GM12878 (cell line): ENCODE measurements at regions not wholly inside any gene's neighbourhood (a gene's known extent, or its start where the extent isn't known, plus 50 kb on each side); places are given as distances from the start of the nearest gene placed in this dataset.

ENCODE experiments used
- ATAC-seq: fragments of 200-7000 bp; cut with Tn5 transposase; 3 replicates; pipeline ENCODE4 v1.9.1; 2020; ENCODE audit warnings: mild to moderate bottlenecking, moderate library complexity
- BruUV-seq: library from RNA; stranded (reverse); fragments of 400-500 nt; replicated peaks from 2 replicates; lab custom pipeline; 2021; lab: Mats Ljungman, UMichigan
- CTCF ChIA-PET: fragments of 300-600 bp; sonication (Branson Sonifier 250); formaldehyde crosslinking; extraction: SDS; loops from one replicate; lab custom pipeline; 2021; ENCODE audit warnings: inconsistent platforms; lab: Yijun Ruan, JAX
- POLR2A ChIA-PET: fragments of 350-600 bp; formaldehyde crosslinking; extraction: SDS; loops from one replicate; lab custom pipeline; 2021; ENCODE audit warnings: inconsistent platforms; lab: Charles Lee
- RAD21 ChIA-PET: fragments of 300-600 bp; sonication (Branson Sonifier 250); formaldehyde crosslinking; loops from one replicate; lab custom pipeline; 2023; ENCODE audit warnings: antibody characterized with exemption; ENCODE audit not compliant: unreplicated experiment; lab: Charles Lee
- SMC1A ChIA-PET: fragments of 300-600 bp; sonication (Branson Sonifier 250); formaldehyde crosslinking; loops from one replicate; lab custom pipeline; 2023; ENCODE audit not compliant: unreplicated experiment, uncharacterized antibody; lab: Charles Lee
- DNase-seq: peaks from one replicate; pipeline ENCODE4 v3.0.0-alpha.2; 2011; ENCODE audit warnings: low read depth, low spot score
- FAIRE-seq: peaks from 3 replicates; lab custom pipeline; 2011; peaks lifted over from hg19 to GRCh38; lab: Jason Lieb, UNC
- H2AFZ ChIP-seq: 2 replicates; pipeline ENCODE4 v1.6.0; 2011; ENCODE audit warnings: low read depth, low read length, control low read depth; ENCODE audit not compliant: control insufficient read depth
- H3K27ac ChIP-seq: 2 replicates; pipeline ENCODE4 v1.5.1; 2011; ENCODE audit warnings: control low read depth; ENCODE audit not compliant: control insufficient read depth, insufficient read depth
- H3K27me3 ChIP-seq, 2 experiments: replicated peaks in 1 of 2; 2 replicates each; pipeline versions ENCODE4 v1.6.0 to v1.6.1; 2011; ENCODE audit warnings: low read length in 1 of 2; ENCODE audit not compliant: control insufficient read depth in 2 of 2, insufficient read depth in 2 of 2
- H3K36me3 ChIP-seq, 2 experiments: 2 replicates each; pipeline ENCODE4 v1.5.1; 2011; ENCODE audit warnings: low read length in 1 of 2; ENCODE audit not compliant: control insufficient read depth in 2 of 2, insufficient read depth in 2 of 2
- H3K4me1 ChIP-seq: 2 replicates; pipeline ENCODE4 v1.6.1; 2011; ENCODE audit warnings: mild to moderate bottlenecking, low read length, moderate library complexity, mixed read lengths; ENCODE audit not compliant: control insufficient read depth, insufficient read depth
- H3K4me2 ChIP-seq: 2 replicates; pipeline ENCODE4 v1.6.0; 2011; ENCODE audit warnings: control low read depth; ENCODE audit not compliant: control insufficient read depth, insufficient read depth
- H3K4me3 ChIP-seq: fragments of 200-600 bp; sonication (generic); 2 replicates; pipeline ENCODE4 v1.5.1; 2016
- H3K79me2 ChIP-seq: 2 replicates; pipeline ENCODE4 v1.6.0; 2011; ENCODE audit warnings: low read length; ENCODE audit not compliant: control insufficient read depth, insufficient read depth
- H3K9ac ChIP-seq: 2 replicates; pipeline ENCODE4 v1.8.0; 2011; ENCODE audit warnings: low read length, control low read depth, mixed read lengths; ENCODE audit not compliant: control insufficient read depth, insufficient read depth
- H3K9me3 ChIP-seq: replicated peaks from 3 replicates; pipeline ENCODE4 v1.5.1; 2011; ENCODE audit warnings: mild to moderate bottlenecking, low read length; ENCODE audit not compliant: control insufficient read depth, insufficient read depth
- H4K20me1 ChIP-seq: 2 replicates; pipeline ENCODE4 v1.6.0; 2011; ENCODE audit not compliant: control insufficient read depth, insufficient read depth
- BCLAF1 ChIP-seq: fragments of 450-650 bp; IDR thresholded peaks from 2 replicates; pipeline ENCODE4 v1.6.1; 2017; ENCODE audit warnings: antibody characterized with exemption, mild to moderate bottlenecking, moderate library complexity
- CHD1 ChIP-seq: IDR thresholded peaks from 2 replicates; pipeline ENCODE4 v1.6.1; 2012; ENCODE audit warnings: low read depth, low read length, improper control_type of control experiment
- IRF4 ChIP-seq: IDR thresholded peaks from 2 replicates; pipeline ENCODE4 v1.6.1; 2011; ENCODE audit warnings: low read depth, low read length
- NFIC ChIP-seq: IDR thresholded peaks from 2 replicates; pipeline ENCODE4 v1.6.1; 2012; ENCODE audit warnings: low read depth, mild to moderate bottlenecking, inconsistent platforms, low read length, moderate library complexity
- NR2F1 ChIP-seq: fragments of 450-650 bp; conservative IDR thresholded peaks from 2 replicates; pipeline ENCODE4 v1.6.1; 2017; ENCODE audit warnings: mild to moderate bottlenecking
- RBBP5 ChIP-seq: fragments of 200-600 bp; sonication (generic); conservative IDR thresholded peaks from 2 replicates; pipeline ENCODE4 v1.6.1; 2016
- RCOR1 ChIP-seq: conservative IDR thresholded peaks from 2 replicates; pipeline ENCODE4 v1.6.1; 2012; ENCODE audit warnings: low read depth, low read length, improper control_type of control experiment
- RELA ChIP-seq: fragments of 450-650 bp; IDR thresholded peaks from 2 replicates; pipeline ENCODE4 v1.8.0; 2014; ENCODE audit warnings: borderline replicate concordance; ENCODE audit not compliant: partially characterized antibody
- RUNX3 ChIP-seq: IDR thresholded peaks from 2 replicates; pipeline ENCODE4 v1.6.1; 2012; ENCODE audit warnings: low read length, inconsistent platforms
- SPI1 ChIP-seq: IDR thresholded peaks from 2 replicates; pipeline ENCODE4 v1.6.1; 2011; ENCODE audit warnings: low read depth, mild to moderate bottlenecking, low read length, moderate library complexity, borderline replicate concordance; ENCODE audit not compliant: insufficient read depth
- WGBS: methylation state at CpG from one replicate; pipeline ENCODE4 v1.1.6; 2016; ENCODE audit warnings: low lambda C conversion rate; ENCODE audit not compliant: insufficient replicate concordance, insufficient coverage; ENCODE audit errors: missing lambda C conversion rate; 5-methylcytosine and 5-hydroxymethylcytosine counted together
- in situ Hi-C: fragments of 300-500 bp; cut with MboI; formaldehyde crosslinking; loops from 9 replicates; pipeline ENCODE4 v1.14.3; 2018; ENCODE audit warnings: mixed read lengths
- intact Hi-C: fragments of 100-400 bp; cut with micrococcal nuclease; formaldehyde crosslinking; loops from one replicate; pipeline ENCODE4 v1.14.2; 2022; ENCODE audit not compliant: unreplicated experiment
- TF ChIP-seq, protein P1 (sequence below): fragments of 450-650 bp; IDR thresholded peaks from 2 replicates; pipeline ENCODE4 v1.6.1; 2016; ENCODE audit warnings: mild to moderate bottlenecking, moderate library complexity, borderline replicate concordance

DNA sequence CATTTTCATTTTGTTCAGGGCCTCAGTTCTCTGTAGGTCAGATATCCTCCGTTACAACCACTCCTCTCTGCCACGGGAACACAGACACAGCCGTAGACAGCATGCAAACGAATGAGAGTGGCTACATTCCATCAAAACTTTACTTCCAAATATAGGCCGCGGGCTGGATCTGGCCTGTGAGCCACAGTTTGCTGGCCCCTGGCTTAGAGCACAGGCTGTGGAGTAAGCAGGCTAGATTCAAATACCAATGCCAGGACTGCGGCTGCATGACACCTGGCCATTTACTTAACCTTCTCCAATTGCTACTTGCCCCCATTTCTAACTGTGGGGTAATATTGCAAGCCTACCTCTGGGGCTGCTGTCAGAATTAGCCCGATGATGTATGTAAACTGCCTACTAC is 325.8 kb upstream of the POU3F3 start:
- H3K4me1 ChIP-seq = no peaks in the 10 kb centered on the region
- intact Hi-C loops (no loop called here), in situ Hi-C loops (no loop called here)

More for the DNA sequence above, 325.8 kb upstream of the POU3F3 start:
- H3K27ac ChIP-seq = no peak overlapping the region
- ChIA-PET POLR2A (no interaction called here), RAD21 (no interaction called here), CTCF (no interaction called here), SMC1A (no interaction called here)
- DNase-seq (no peak), ATAC-seq (no peak), FAIRE-seq (no peak)
- no peak overlapping the region for H2AFZ ChIP-seq
- H3K9ac ChIP-seq = no peak overlapping the region
- BruUV-seq = no TSS peak
- H3K79me2 ChIP-seq = no peaks in the 10 kb centered on the region
- WGBS = 37% methylated on average over 8 of the region's 8 CpGs
- no peak overlapping the region for H3K4me3 ChIP-seq
- TF ChIP-seq CHD1 = no peak
- TF ChIP-seq BCLAF1 = no peak
- TF ChIP-seq NFIC = no peak
- TF ChIP-seq RELA = no peak
- no peak for TF ChIP-seq NR2F1
- no peak for TF ChIP-seq RUNX3
- no peak for TF ChIP-seq IRF4
- no peak for TF ChIP-seq SPI1
- no peak for TF ChIP-seq RCOR1
- TF ChIP-seq RBBP5 = no peak
- TF ChIP-seq, protein P1, sequence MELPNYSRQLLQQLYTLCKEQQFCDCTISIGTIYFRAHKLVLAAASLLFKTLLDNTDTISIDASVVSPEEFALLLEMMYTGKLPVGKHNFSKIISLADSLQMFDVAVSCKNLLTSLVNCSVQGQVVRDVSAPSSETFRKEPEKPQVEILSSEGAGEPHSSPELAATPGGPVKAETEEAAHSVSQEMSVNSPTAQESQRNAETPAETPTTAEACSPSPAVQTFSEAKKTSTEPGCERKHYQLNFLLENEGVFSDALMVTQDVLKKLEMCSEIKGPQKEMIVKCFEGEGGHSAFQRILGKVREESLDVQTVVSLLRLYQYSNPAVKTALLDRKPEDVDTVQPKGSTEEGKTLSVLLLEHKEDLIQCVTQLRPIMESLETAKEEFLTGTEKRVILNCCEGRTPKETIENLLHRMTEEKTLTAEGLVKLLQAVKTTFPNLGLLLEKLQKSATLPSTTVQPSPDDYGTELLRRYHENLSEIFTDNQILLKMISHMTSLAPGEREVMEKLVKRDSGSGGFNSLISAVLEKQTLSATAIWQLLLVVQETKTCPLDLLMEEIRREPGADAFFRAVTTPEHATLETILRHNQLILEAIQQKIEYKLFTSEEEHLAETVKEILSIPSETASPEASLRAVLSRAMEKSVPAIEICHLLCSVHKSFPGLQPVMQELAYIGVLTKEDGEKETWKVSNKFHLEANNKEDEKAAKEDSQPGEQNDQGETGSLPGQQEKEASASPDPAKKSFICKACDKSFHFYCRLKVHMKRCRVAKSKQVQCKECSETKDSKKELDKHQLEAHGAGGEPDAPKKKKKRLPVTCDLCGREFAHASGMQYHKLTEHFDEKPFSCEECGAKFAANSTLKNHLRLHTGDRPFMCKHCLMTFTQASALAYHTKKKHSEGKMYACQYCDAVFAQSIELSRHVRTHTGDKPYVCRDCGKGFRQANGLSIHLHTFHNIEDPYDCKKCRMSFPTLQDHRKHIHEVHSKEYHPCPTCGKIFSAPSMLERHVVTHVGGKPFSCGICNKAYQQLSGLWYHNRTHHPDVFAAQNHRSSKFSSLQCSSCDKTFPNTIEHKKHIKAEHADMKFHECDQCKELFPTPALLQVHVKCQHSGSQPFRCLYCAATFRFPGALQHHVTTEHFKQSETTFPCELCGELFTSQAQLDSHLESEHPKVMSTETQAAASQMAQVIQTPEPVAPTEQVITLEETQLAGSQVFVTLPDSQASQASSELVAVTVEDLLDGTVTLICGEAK = no peak
- no peak overlapping the region for H3K4me2 ChIP-seq
- no peaks in the 10 kb centered on the region for H4K20me1 ChIP-seq
- H3K36me3 ChIP-seq = no peaks in the 10 kb centered on the region
- H3K27me3 ChIP-seq = no peaks in the 10 kb centered on the region
- H3K9me3 ChIP-seq = no peaks in the 10 kb centered on the region
